ENCODE measurements at regions not wholly inside any gene's neighbourhood (a gene's known extent, or its start where the extent isn't known, plus 50 kb on each side); places are given as distances from the start of the nearest gene placed in this dataset.
"Not testable (repeated sequence)": the region's sequence is repeated elsewhere in the genome, so short reads cannot be mapped to it uniquely, and the experiment has no call there.

- Mint-ChIP-seq H3K4me3 (ENCODE audit: unreplicated experiment) (no peak overlapping the region), H3K4me1 (ENCODE audit: unreplicated experiment) (peaks cover 32% of the 10 kb centered on the region), H3K36me3 (ENCODE audit: unreplicated experiment) (no peaks in the 10 kb centered on the region), H3K9me3 (ENCODE audit: unreplicated experiment) (peaks cover 13% of the 10 kb centered on the region), H3K27me3 (ENCODE audit: unreplicated experiment) (no peaks in the 10 kb centered on the region), H3K27ac (ENCODE audit: unreplicated experiment) (no peak overlapping the region)
- TF ChIP-seq CTCF (IDR thresholded peaks at IDR 0.05): no peak
- DNase-seq (ENCODE audit: extremely low spot score, unreplicated experiment): no peak
Observed at GRCh38 chr6:81608776-81609175, 143.7 kb downstream of the TENT5A start.

GRCh38 chr6:81606965-81607381 lies 145.5 kb downstream of the TENT5A start:
- DNase-seq (ENCODE audit: extremely low spot score, unreplicated experiment): no peak
- H3K9me3 Mint-ChIP-seq (ENCODE audit: unreplicated experiment): peaks cover 17% of the 10 kb centered on the region
- H3K36me3 Mint-ChIP-seq (ENCODE audit: unreplicated experiment): no peaks in the 10 kb centered on the region
- no peak for TF ChIP-seq CTCF (IDR thresholded peaks at IDR 0.05)
- H3K4me3 Mint-ChIP-seq (ENCODE audit: unreplicated experiment): no peak overlapping the region
- peaks cover 20% of the 10 kb centered on the region for H3K4me1 Mint-ChIP-seq (ENCODE audit: unreplicated experiment)
- no peaks in the 10 kb centered on the region for H3K27me3 Mint-ChIP-seq (ENCODE audit: unreplicated experiment)
- peak overlapping the region; percentile 66 for H3K27ac Mint-ChIP-seq (ENCODE audit: unreplicated experiment)

GRCh38 chr6:81605526-81605925 lies 147.0 kb downstream of the TENT5A start:
- no peaks in the 10 kb centered on the region for H3K27me3 Mint-ChIP-seq (ENCODE audit: unreplicated experiment)
- no peaks in the 10 kb centered on the region for H3K36me3 Mint-ChIP-seq (ENCODE audit: unreplicated experiment)
- peaks cover 17% of the 10 kb centered on the region for H3K9me3 Mint-ChIP-seq (ENCODE audit: unreplicated experiment)
- no peak for DNase-seq (ENCODE audit: extremely low spot score, unreplicated experiment)
- no peak overlapping the region for H3K27ac Mint-ChIP-seq (ENCODE audit: unreplicated experiment)
- no peak overlapping the region for H3K4me3 Mint-ChIP-seq (ENCODE audit: unreplicated experiment)
- no peak for TF ChIP-seq CTCF (IDR thresholded peaks at IDR 0.05)
- peaks cover 20% of the 10 kb centered on the region for H3K4me1 Mint-ChIP-seq (ENCODE audit: unreplicated experiment)

GRCh38 chr6:81601918-81602317 lies 150.6 kb downstream of the TENT5A start:
- H3K9me3 Mint-ChIP-seq (ENCODE audit: unreplicated experiment): peaks cover 14% of the 10 kb centered on the region
- peaks cover 6% of the 10 kb centered on the region for H3K4me1 Mint-ChIP-seq (ENCODE audit: unreplicated experiment)
- H3K27ac Mint-ChIP-seq (ENCODE audit: unreplicated experiment): no peak overlapping the region
- no peaks in the 10 kb centered on the region for H3K27me3 Mint-ChIP-seq (ENCODE audit: unreplicated experiment)
- H3K4me3 Mint-ChIP-seq (ENCODE audit: unreplicated experiment): no peak overlapping the region
- no peaks in the 10 kb centered on the region for H3K36me3 Mint-ChIP-seq (ENCODE audit: unreplicated experiment)
- no peak for TF ChIP-seq CTCF (IDR thresholded peaks at IDR 0.05)
- no peak for DNase-seq (ENCODE audit: extremely low spot score, unreplicated experiment)

GRCh38 chr6:81600488-81600887 lies 152.0 kb downstream of the TENT5A start:
- not testable (repeated sequence) for H3K4me3 Mint-ChIP-seq (ENCODE audit: unreplicated experiment); H3K27ac Mint-ChIP-seq (ENCODE audit: unreplicated experiment); DNase-seq (ENCODE audit: extremely low spot score, unreplicated experiment); H3K27me3 Mint-ChIP-seq (ENCODE audit: unreplicated experiment); H3K4me1 Mint-ChIP-seq (ENCODE audit: unreplicated experiment); H3K36me3 Mint-ChIP-seq (ENCODE audit: unreplicated experiment)
- H3K9me3 Mint-ChIP-seq (ENCODE audit: unreplicated experiment): peaks cover 13% of the 10 kb centered on the region

- H3K27me3 Mint-ChIP-seq (ENCODE audit: unreplicated experiment): no peaks in the 10 kb centered on the region
- H3K4me1 Mint-ChIP-seq (ENCODE audit: unreplicated experiment): no peaks in the 10 kb centered on the region
- DNase-seq (ENCODE audit: extremely low spot score, unreplicated experiment): no peak
- H3K9me3 Mint-ChIP-seq (ENCODE audit: unreplicated experiment): no peaks in the 10 kb centered on the region
- no peak overlapping the region for H3K27ac Mint-ChIP-seq (ENCODE audit: unreplicated experiment)
- H3K4me3 Mint-ChIP-seq (ENCODE audit: unreplicated experiment): no peak overlapping the region
- no peak for TF ChIP-seq CTCF (IDR thresholded peaks at IDR 0.05)
- H3K36me3 Mint-ChIP-seq (ENCODE audit: unreplicated experiment): no peaks in the 10 kb centered on the region
Observed at GRCh38 chr6:81594501-81594900, 158.0 kb downstream of the TENT5A start.

All from osteocyte (in vitro differentiated cells).